ENCODE measurements at regions not wholly inside any gene's neighbourhood (a gene's known extent, or its start where the extent isn't known, plus 50 kb on each side); places are given as distances from the start of the nearest gene placed in this dataset.

GRCh38 chr10:78913219-78914059 lies 155.3 kb upstream of the ZMIZ1 start:
- H3K4me1 ChIP-seq (ENCODE audit: insufficient read depth, low read length, poor library complexity, severe bottlenecking), result peaks cover 9% of the 10 kb centered on the region
- TF ChIP-seq, protein P1, sequence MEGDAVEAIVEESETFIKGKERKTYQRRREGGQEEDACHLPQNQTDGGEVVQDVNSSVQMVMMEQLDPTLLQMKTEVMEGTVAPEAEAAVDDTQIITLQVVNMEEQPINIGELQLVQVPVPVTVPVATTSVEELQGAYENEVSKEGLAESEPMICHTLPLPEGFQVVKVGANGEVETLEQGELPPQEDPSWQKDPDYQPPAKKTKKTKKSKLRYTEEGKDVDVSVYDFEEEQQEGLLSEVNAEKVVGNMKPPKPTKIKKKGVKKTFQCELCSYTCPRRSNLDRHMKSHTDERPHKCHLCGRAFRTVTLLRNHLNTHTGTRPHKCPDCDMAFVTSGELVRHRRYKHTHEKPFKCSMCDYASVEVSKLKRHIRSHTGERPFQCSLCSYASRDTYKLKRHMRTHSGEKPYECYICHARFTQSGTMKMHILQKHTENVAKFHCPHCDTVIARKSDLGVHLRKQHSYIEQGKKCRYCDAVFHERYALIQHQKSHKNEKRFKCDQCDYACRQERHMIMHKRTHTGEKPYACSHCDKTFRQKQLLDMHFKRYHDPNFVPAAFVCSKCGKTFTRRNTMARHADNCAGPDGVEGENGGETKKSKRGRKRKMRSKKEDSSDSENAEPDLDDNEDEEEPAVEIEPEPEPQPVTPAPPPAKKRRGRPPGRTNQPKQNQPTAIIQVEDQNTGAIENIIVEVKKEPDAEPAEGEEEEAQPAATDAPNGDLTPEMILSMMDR (conservative IDR thresholded peaks at IDR 0.05; ENCODE audit: low read depth, low read length), result no peak
- no peak for TF ChIP-seq EZH2 (IDR thresholded peaks at IDR 0.05; ENCODE audit: borderline replicate concordance, low read depth, low read length, poor library complexity, severe bottlenecking)
- H3K27ac ChIP-seq (ENCODE audit: low read depth, low read length, poor library complexity, severe bottlenecking), result no peak overlapping the region
- no peaks in the 10 kb centered on the region for H3K9me3 ChIP-seq (ENCODE audit: low read depth, low read length, poor library complexity, severe bottlenecking)
- H3K36me3 ChIP-seq (ENCODE audit: insufficient read depth, low read length, poor library complexity, severe bottlenecking), result no peaks in the 10 kb centered on the region
- H3K4me3 ChIP-seq (ENCODE audit: low read depth, low read length, poor library complexity, severe bottlenecking), result no peak overlapping the region
- no peaks in the 10 kb centered on the region for H3K27me3 ChIP-seq (replicated peaks; ENCODE audit: insufficient read depth, low read depth, low read length, poor library complexity)
- DNase-seq (ENCODE audit: low spot score), result no peak
- no TSS peak for BruUV-seq (replicated peaks)
- CTCF ChIA-PET, result no interaction called here
- intact Hi-C loops (cut with micrococcal nuclease; ENCODE audit: unreplicated experiment), result no loop called here
- POLR2A ChIA-PET (ENCODE audit: low non-redundant PET), result no interaction called here

DNA sequence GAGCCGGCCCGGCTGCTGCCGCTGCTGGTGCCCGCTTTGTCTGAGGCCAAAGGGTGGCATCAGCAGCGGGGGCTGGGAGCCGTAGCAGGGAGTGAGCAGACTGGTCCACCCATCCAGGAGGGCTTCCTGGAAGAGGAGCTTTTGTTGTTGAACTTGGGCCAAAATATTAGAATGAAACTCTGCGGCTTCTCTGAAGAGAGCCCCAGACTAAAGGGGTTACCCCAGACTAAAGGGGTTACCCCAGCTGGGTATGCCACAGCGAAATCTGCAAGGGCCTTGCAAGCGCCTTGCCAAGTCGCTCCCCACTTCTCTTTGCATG lies 154.7 kb upstream of the ZMIZ1 start:
- Histone ChIP-seq H3K9me3 (ENCODE audit: low read depth, low read length, poor library complexity, severe bottlenecking) (no peaks in the 10 kb centered on the region), H3K4me1 (ENCODE audit: insufficient read depth, low read length, poor library complexity, severe bottlenecking) (peaks cover 9% of the 10 kb centered on the region), H3K36me3 (ENCODE audit: insufficient read depth, low read length, poor library complexity, severe bottlenecking) (no peaks in the 10 kb centered on the region), H3K4me3 (ENCODE audit: low read depth, low read length, poor library complexity, severe bottlenecking) (no peak overlapping the region), H3K27me3 (replicated peaks; ENCODE audit: insufficient read depth, low read depth, low read length, poor library complexity) (no peaks in the 10 kb centered on the region), H3K27ac (ENCODE audit: low read depth, low read length, poor library complexity, severe bottlenecking) (no peak overlapping the region)
- intact Hi-C loops (cut with micrococcal nuclease; ENCODE audit: unreplicated experiment), result no loop called here
- CTCF ChIA-PET, result no interaction called here
- POLR2A ChIA-PET (ENCODE audit: low non-redundant PET), result no interaction called here
- no TSS peak for BruUV-seq (replicated peaks)
- TF ChIP-seq, protein P1 (conservative IDR thresholded peaks at IDR 0.05; ENCODE audit: low read depth, low read length), result no peak
- TF ChIP-seq EZH2 (IDR thresholded peaks at IDR 0.05; ENCODE audit: borderline replicate concordance, low read depth, low read length, poor library complexity, severe bottlenecking), result no peak
- DNase-seq (ENCODE audit: low spot score), result no peak

DNA sequence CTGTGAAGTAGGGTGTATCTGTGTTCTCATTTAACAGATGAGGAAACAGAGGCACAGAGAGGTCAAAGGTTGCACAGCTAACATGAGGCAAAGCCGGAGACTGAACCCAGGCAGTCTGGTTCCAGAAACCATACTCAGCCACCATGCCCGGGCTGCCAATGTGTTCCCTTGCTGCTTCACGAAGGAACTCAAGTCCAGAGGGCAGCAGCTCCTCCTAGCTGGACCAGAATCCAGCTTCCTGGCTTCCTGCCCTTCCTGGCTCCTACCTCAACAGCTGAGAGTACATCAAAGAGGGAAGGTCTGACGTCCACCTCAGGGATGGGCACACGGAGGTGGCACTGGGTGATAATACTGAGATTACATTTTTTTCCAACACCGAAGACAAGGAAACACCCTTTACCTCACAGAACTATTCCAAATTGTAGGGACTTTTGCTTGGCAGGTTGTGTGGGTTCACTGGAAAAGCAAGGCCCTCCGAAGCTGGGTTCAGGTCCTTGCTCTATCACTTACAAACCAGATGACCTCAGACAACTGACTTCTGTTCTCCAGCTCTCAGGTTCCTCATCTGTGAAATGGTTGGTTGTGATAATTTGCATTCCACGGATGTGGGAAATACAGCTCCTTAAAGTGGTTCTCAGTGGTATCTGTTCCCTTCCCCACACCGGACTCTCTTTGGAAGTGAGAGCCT lies 154.1 kb upstream of the ZMIZ1 start:
- POLR2A ChIA-PET (ENCODE audit: low non-redundant PET), result no interaction called here
- TF ChIP-seq EZH2 (IDR thresholded peaks at IDR 0.05; ENCODE audit: borderline replicate concordance, low read depth, low read length, poor library complexity, severe bottlenecking), result no peak
- TF ChIP-seq, protein P1 (conservative IDR thresholded peaks at IDR 0.05; ENCODE audit: low read depth, low read length), result no peak

More for the DNA sequence above, 154.1 kb upstream of the ZMIZ1 start:
- no TSS peak for BruUV-seq (replicated peaks)
- no peak overlapping the region for H3K4me3 ChIP-seq (ENCODE audit: low read depth, low read length, poor library complexity, severe bottlenecking)
- peaks cover 9% of the 10 kb centered on the region for H3K4me1 ChIP-seq (ENCODE audit: insufficient read depth, low read length, poor library complexity, severe bottlenecking)
- H3K9me3 ChIP-seq (ENCODE audit: low read depth, low read length, poor library complexity, severe bottlenecking), result no peaks in the 10 kb centered on the region
- no peaks in the 10 kb centered on the region for H3K36me3 ChIP-seq (ENCODE audit: insufficient read depth, low read length, poor library complexity, severe bottlenecking)
- intact Hi-C loops (cut with micrococcal nuclease; ENCODE audit: unreplicated experiment), result no loop called here
- no peak for DNase-seq (ENCODE audit: low spot score)
- CTCF ChIA-PET, result no interaction called here
- H3K27me3 ChIP-seq (replicated peaks; ENCODE audit: insufficient read depth, low read depth, low read length, poor library complexity), result no peaks in the 10 kb centered on the region
- H3K27ac ChIP-seq (ENCODE audit: low read depth, low read length, poor library complexity, severe bottlenecking), result no peak overlapping the region
